Ishikawa (cell line): ENCODE measurements at regions not wholly inside any gene's neighbourhood (a gene's known extent, or its start where the extent isn't known, plus 50 kb on each side); places are given as distances from the start of the nearest gene placed in this dataset.

Source experiments
- CEBPB ChIP-seq: IDR thresholded peaks from 2 replicates; pipeline ENCODE4 v1.6.1; 2012
- CREB1 ChIP-seq: IDR thresholded peaks from 2 replicates; pipeline ENCODE4 v1.6.1; 2012; ENCODE audit warnings: low read depth
- EGR1 ChIP-seq: IDR thresholded peaks from 2 replicates; pipeline ENCODE4 v1.6.1; 2012
- EP300 ChIP-seq: IDR thresholded peaks from 2 replicates; pipeline ENCODE4 v1.6.1; 2012; ENCODE audit warnings: borderline replicate concordance
- FOXM1 ChIP-seq: IDR thresholded peaks from 2 replicates; pipeline ENCODE4 v1.6.1; 2012; ENCODE audit warnings: low read depth, borderline replicate concordance
- MAX ChIP-seq: IDR thresholded peaks from 2 replicates; pipeline ENCODE4 v1.6.1; 2012
- NFIC ChIP-seq: IDR thresholded peaks from 2 replicates; pipeline ENCODE4 v1.6.1; 2012
- RAD21 ChIP-seq: IDR thresholded peaks from 2 replicates; pipeline ENCODE4 v1.6.1; 2012; ENCODE audit warnings: low read depth
- REST ChIP-seq: IDR thresholded peaks from 2 replicates; pipeline ENCODE4 v1.6.1; 2012; ENCODE audit warnings: low read depth, mild to moderate bottlenecking
- TAF1 ChIP-seq: IDR thresholded peaks from 2 replicates; pipeline ENCODE4 v1.6.1; 2012; ENCODE audit warnings: low read depth, mild to moderate bottlenecking
- TCF12 ChIP-seq: IDR thresholded peaks from 2 replicates; pipeline ENCODE4 v1.6.1; 2012; ENCODE audit warnings: low read depth
- TEAD4 ChIP-seq: IDR thresholded peaks from 2 replicates; pipeline ENCODE4 v1.6.1; 2012
- USF1 ChIP-seq: IDR thresholded peaks from 2 replicates; pipeline ENCODE4 v1.6.1; 2012
- YY1 ChIP-seq: IDR thresholded peaks from 2 replicates; pipeline ENCODE4 v1.6.1; 2012; ENCODE audit warnings: low read depth
- ZBTB7A ChIP-seq: IDR thresholded peaks from 2 replicates; pipeline ENCODE4 v1.6.1; 2012; ENCODE audit warnings: low read depth

DNA sequence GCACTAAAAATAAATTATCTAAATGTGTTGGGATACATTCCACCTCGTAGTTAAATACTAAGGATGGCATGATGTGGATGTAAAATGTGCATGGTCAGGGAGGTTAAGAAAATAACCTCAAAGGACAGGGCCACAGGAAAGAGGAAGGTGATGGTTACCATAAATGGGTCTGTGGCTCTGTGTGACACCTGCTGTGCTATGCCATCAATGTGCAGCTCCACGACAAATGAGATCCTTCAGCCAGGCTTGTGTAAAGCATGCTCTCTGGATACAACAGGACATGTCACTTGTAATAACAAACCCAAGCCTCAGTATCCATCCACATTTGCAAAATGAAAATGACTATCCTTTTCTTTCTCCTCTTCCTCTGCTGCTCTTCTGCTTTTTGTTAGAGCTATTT is 456.7 kb upstream of the RASGRP1 start:
- TF ChIP-seq MAX: no peak
- TF ChIP-seq REST: no peak
- no peak for TF ChIP-seq NFIC
- TF ChIP-seq RAD21: no peak
- TF ChIP-seq YY1: no peak
- no peak for TF ChIP-seq EGR1
- no peak for TF ChIP-seq USF1
- no peak for TF ChIP-seq TCF12
- no peak for TF ChIP-seq TEAD4
- TF ChIP-seq EP300: no peak
- TF ChIP-seq CREB1: no peak
- no peak for TF ChIP-seq ZBTB7A
- TF ChIP-seq CEBPB: no peak
- no peak for TF ChIP-seq FOXM1
- no peak for TF ChIP-seq TAF1

- no peak for TF ChIP-seq ZBTB7A
- no peak for TF ChIP-seq RAD21
- TF ChIP-seq CREB1: no peak
- no peak for TF ChIP-seq TAF1
- TF ChIP-seq FOXM1: no peak
- no peak for TF ChIP-seq EP300
- TF ChIP-seq USF1: no peak
- TF ChIP-seq YY1: no peak
- TF ChIP-seq EGR1: no peak
- TF ChIP-seq NFIC: no peak
- TF ChIP-seq CEBPB: no peak
- TF ChIP-seq TCF12: no peak
- no peak for TF ChIP-seq REST
- no peak for TF ChIP-seq TEAD4
- no peak for TF ChIP-seq MAX
Measured at GRCh38 chr15:39022532-39023305, 458.1 kb upstream of the RASGRP1 start.

DNA sequence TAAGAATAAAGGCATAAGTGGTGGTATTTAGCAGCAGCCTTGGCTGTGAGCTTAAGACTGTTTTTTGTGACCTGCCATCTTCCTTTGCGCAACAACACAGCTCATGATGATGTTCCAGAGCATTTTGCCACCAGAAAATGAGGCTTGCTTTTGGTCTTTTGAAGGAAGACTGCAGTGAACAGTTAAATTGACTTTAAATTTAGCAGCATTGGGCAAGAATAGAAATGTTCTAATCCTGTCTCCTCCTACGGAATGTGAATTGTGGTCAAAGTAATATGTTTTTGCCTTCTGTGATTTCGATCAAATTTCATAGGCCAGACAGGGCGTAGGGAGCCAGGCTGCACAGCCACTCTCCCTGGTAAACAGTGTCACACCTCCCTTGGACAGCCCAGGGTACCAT is 460.7 kb upstream of the RASGRP1 start:
- TF ChIP-seq FOXM1 (no peak), NFIC (no peak), MAX (no peak), YY1 (no peak), ZBTB7A (no peak)

- TF ChIP-seq TAF1: no peak
- no peak for TF ChIP-seq YY1
- no peak for TF ChIP-seq EGR1
- TF ChIP-seq CREB1: no peak
- no peak for TF ChIP-seq REST
- no peak for TF ChIP-seq TCF12
- TF ChIP-seq ZBTB7A: no peak
- no peak for TF ChIP-seq FOXM1
- no peak for TF ChIP-seq TEAD4
- no peak for TF ChIP-seq NFIC
- TF ChIP-seq RAD21: no peak
- no peak for TF ChIP-seq EP300
- no peak for TF ChIP-seq MAX
- TF ChIP-seq CEBPB: no peak
- TF ChIP-seq USF1: no peak
Measured at GRCh38 chr15:39025881-39026280, 461.3 kb upstream of the RASGRP1 start.
